ENCODE measurements at regions not wholly inside any gene's neighbourhood (a gene's known extent, or its start where the extent isn't known, plus 50 kb on each side); places are given as distances from the start of the nearest gene placed in this dataset.

DNA sequence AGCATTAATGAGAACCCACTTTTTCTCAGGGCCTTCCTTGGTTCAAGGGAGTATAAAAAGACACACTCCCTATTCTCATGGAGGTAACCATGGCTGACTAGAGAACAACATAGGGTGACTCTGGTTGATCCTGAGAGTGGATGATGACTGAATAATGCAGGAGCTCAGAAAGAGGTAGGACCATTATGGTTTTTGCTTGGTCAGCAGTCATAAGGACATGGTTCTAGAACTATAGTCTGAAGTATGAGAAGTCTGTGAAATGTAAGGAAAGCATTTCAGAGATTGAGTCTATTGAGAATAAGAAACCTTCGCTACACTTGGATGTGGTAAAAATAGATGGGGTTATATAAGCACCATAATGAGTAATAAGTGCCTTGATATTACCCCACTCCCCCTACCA, 184.1 kb upstream of the GPR149 start:
- Mint-ChIP-seq H3K27me3 (ENCODE audit: low read depth) (no peaks in the 10 kb centered on the region), H3K4me3 (no peak overlapping the region), H3K27ac (no peak overlapping the region), H3K36me3 (no peaks in the 10 kb centered on the region), H3K4me1 (no peaks in the 10 kb centered on the region), H3K9me3 (peaks cover 9% of the 10 kb centered on the region)
- ChIA-PET CTCF (no interaction called here), POLR2A (no interaction called here)
- ATAC-seq: no peak
- TF ChIP-seq, protein P1, sequence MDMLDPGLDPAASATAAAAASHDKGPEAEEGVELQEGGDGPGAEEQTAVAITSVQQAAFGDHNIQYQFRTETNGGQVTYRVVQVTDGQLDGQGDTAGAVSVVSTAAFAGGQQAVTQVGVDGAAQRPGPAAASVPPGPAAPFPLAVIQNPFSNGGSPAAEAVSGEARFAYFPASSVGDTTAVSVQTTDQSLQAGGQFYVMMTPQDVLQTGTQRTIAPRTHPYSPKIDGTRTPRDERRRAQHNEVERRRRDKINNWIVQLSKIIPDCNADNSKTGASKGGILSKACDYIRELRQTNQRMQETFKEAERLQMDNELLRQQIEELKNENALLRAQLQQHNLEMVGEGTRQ (CRISPR knock-in tag; IDR thresholded peaks at IDR 0.05): no peak
- TF ChIP-seq TCF7 (CRISPR knock-in tag; IDR thresholded peaks at IDR 0.05; ENCODE audit: low read depth): no peak
- TF ChIP-seq, protein P2, sequence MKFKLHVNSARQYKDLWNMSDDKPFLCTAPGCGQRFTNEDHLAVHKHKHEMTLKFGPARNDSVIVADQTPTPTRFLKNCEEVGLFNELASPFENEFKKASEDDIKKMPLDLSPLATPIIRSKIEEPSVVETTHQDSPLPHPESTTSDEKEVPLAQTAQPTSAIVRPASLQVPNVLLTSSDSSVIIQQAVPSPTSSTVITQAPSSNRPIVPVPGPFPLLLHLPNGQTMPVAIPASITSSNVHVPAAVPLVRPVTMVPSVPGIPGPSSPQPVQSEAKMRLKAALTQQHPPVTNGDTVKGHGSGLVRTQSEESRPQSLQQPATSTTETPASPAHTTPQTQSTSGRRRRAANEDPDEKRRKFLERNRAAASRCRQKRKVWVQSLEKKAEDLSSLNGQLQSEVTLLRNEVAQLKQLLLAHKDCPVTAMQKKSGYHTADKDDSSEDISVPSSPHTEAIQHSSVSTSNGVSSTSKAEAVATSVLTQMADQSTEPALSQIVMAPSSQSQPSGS (CRISPR knock-in tag; IDR thresholded peaks at IDR 0.05; ENCODE audit: borderline replicate concordance, low read depth): no peak
- no peak for TF ChIP-seq ZNF512 (CRISPR knock-in tag; IDR thresholded peaks at IDR 0.05; ENCODE audit: borderline replicate concordance)
- no peak for TF ChIP-seq CBFB (CRISPR knock-in tag; IDR thresholded peaks at IDR 0.05; ENCODE audit: low read depth)
- no peak for TF ChIP-seq ZSCAN18 (CRISPR knock-in tag; IDR thresholded peaks at IDR 0.05)
- no peak for TF ChIP-seq JAZF1 (CRISPR knock-in tag; IDR thresholded peaks at IDR 0.05)
- TF ChIP-seq, protein P3, sequence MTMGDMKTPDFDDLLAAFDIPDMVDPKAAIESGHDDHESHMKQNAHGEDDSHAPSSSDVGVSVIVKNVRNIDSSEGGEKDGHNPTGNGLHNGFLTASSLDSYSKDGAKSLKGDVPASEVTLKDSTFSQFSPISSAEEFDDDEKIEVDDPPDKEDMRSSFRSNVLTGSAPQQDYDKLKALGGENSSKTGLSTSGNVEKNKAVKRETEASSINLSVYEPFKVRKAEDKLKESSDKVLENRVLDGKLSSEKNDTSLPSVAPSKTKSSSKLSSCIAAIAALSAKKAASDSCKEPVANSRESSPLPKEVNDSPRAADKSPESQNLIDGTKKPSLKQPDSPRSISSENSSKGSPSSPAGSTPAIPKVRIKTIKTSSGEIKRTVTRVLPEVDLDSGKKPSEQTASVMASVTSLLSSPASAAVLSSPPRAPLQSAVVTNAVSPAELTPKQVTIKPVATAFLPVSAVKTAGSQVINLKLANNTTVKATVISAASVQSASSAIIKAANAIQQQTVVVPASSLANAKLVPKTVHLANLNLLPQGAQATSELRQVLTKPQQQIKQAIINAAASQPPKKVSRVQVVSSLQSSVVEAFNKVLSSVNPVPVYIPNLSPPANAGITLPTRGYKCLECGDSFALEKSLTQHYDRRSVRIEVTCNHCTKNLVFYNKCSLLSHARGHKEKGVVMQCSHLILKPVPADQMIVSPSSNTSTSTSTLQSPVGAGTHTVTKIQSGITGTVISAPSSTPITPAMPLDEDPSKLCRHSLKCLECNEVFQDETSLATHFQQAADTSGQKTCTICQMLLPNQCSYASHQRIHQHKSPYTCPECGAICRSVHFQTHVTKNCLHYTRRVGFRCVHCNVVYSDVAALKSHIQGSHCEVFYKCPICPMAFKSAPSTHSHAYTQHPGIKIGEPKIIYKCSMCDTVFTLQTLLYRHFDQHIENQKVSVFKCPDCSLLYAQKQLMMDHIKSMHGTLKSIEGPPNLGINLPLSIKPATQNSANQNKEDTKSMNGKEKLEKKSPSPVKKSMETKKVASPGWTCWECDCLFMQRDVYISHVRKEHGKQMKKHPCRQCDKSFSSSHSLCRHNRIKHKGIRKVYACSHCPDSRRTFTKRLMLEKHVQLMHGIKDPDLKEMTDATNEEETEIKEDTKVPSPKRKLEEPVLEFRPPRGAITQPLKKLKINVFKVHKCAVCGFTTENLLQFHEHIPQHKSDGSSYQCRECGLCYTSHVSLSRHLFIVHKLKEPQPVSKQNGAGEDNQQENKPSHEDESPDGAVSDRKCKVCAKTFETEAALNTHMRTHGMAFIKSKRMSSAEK (CRISPR knock-in tag; IDR thresholded peaks at IDR 0.05; ENCODE audit: borderline replicate concordance): no peak
- no peak for TF ChIP-seq FOXP1 (CRISPR knock-in tag; IDR thresholded peaks at IDR 0.05; ENCODE audit: borderline replicate concordance)
- TF ChIP-seq JUN (CRISPR knock-in tag; IDR thresholded peaks at IDR 0.05): no peak
- TF ChIP-seq, protein P4, sequence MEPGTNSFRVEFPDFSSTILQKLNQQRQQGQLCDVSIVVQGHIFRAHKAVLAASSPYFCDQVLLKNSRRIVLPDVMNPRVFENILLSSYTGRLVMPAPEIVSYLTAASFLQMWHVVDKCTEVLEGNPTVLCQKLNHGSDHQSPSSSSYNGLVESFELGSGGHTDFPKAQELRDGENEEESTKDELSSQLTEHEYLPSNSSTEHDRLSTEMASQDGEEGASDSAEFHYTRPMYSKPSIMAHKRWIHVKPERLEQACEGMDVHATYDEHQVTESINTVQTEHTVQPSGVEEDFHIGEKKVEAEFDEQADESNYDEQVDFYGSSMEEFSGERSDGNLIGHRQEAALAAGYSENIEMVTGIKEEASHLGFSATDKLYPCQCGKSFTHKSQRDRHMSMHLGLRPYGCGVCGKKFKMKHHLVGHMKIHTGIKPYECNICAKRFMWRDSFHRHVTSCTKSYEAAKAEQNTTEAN (CRISPR knock-in tag; IDR thresholded peaks at IDR 0.05): no peak
- TF ChIP-seq, protein P5, sequence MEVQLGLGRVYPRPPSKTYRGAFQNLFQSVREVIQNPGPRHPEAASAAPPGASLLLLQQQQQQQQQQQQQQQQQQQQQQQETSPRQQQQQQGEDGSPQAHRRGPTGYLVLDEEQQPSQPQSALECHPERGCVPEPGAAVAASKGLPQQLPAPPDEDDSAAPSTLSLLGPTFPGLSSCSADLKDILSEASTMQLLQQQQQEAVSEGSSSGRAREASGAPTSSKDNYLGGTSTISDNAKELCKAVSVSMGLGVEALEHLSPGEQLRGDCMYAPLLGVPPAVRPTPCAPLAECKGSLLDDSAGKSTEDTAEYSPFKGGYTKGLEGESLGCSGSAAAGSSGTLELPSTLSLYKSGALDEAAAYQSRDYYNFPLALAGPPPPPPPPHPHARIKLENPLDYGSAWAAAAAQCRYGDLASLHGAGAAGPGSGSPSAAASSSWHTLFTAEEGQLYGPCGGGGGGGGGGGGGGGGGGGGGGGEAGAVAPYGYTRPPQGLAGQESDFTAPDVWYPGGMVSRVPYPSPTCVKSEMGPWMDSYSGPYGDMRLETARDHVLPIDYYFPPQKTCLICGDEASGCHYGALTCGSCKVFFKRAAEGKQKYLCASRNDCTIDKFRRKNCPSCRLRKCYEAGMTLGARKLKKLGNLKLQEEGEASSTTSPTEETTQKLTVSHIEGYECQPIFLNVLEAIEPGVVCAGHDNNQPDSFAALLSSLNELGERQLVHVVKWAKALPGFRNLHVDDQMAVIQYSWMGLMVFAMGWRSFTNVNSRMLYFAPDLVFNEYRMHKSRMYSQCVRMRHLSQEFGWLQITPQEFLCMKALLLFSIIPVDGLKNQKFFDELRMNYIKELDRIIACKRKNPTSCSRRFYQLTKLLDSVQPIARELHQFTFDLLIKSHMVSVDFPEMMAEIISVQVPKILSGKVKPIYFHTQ (CRISPR knock-in tag; IDR thresholded peaks at IDR 0.05): no peak
- no peak for TF ChIP-seq ZNF232 (CRISPR knock-in tag; IDR thresholded peaks at IDR 0.05)
- TF ChIP-seq, protein P6, sequence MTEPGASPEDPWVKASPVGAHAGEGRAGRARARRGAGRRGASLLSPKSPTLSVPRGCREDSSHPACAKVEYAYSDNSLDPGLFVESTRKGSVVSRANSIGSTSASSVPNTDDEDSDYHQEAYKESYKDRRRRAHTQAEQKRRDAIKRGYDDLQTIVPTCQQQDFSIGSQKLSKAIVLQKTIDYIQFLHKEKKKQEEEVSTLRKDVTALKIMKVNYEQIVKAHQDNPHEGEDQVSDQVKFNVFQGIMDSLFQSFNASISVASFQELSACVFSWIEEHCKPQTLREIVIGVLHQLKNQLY (CRISPR knock-in tag; IDR thresholded peaks at IDR 0.05): no peak
- no peak for TF ChIP-seq NR1H2 (CRISPR knock-in tag; IDR thresholded peaks at IDR 0.05)
- TF ChIP-seq CREM (CRISPR knock-in tag; IDR thresholded peaks at IDR 0.05): no peak
- TF ChIP-seq MXD4 (CRISPR knock-in tag; IDR thresholded peaks at IDR 0.05; ENCODE audit: borderline replicate concordance): no peak
- TF ChIP-seq STAT6 (CRISPR knock-in tag; conservative IDR thresholded peaks at IDR 0.05; ENCODE audit: low read depth): no peak
- no peak for TF ChIP-seq ZNF121 (CRISPR knock-in tag; IDR thresholded peaks at IDR 0.05)
- no peak for TF ChIP-seq ZNF671 (CRISPR knock-in tag; IDR thresholded peaks at IDR 0.05)
- no peak for DNase-seq (ENCODE audit: low spot score)

Measured in WTC11 (cell line).